Urinary bladder (tissue), 3 donors: ENCODE measurements at regions not wholly inside any gene's neighbourhood (a gene's known extent, or its start where the extent isn't known, plus 50 kb on each side); places are given as distances from the start of the nearest gene placed in this dataset.
"Not testable (repeated sequence)": the region's sequence is repeated elsewhere in the genome, so short reads cannot be mapped to it uniquely, and the experiment has no call there.

Source experiments
- DNase-seq: peaks from one replicate; pipeline ENCODE4 v3.0.0-alpha.2; 2015; ENCODE audit errors: extremely low spot score
- H3K27ac ChIP-seq: one replicate; pipeline ENCODE4 v1.5.1; 2013; ENCODE audit warnings: low read depth, mild to moderate bottlenecking, moderate library complexity
- H3K36me3 ChIP-seq: one replicate; pipeline ENCODE4 v1.6.1; 2013; ENCODE audit warnings: mild to moderate bottlenecking, moderate library complexity; ENCODE audit not compliant: insufficient read depth
- H3K4me1 ChIP-seq: one replicate; pipeline ENCODE4 v1.6.1; 2013; ENCODE audit warnings: mild to moderate bottlenecking, moderate library complexity; ENCODE audit not compliant: insufficient read depth
- H3K4me3 ChIP-seq: one replicate; pipeline ENCODE4 v1.5.1; 2013; ENCODE audit warnings: low read depth, low read length
- WGBS: extraction: QIAGEN DNeasy Blood & Tissue Kit; methylation state at CpG from one replicate; pipeline ENCODE4 v1.1.7; 2013; 5-methylcytosine and 5-hydroxymethylcytosine counted together
- donor health status: healthy with polysubstance abuse.
- donor health status: healthy.

- not testable (repeated sequence) for DNase-seq, H3K4me3 ChIP-seq, H3K36me3 ChIP-seq, H3K4me1 ChIP-seq, H3K27ac ChIP-seq
- WGBS = 76% methylated on average over 1 of the region's 1 CpG
These were observed 193.4 kb upstream of the GATA6 start for GRCh38 chr18:21975954-21976353.

DNA sequence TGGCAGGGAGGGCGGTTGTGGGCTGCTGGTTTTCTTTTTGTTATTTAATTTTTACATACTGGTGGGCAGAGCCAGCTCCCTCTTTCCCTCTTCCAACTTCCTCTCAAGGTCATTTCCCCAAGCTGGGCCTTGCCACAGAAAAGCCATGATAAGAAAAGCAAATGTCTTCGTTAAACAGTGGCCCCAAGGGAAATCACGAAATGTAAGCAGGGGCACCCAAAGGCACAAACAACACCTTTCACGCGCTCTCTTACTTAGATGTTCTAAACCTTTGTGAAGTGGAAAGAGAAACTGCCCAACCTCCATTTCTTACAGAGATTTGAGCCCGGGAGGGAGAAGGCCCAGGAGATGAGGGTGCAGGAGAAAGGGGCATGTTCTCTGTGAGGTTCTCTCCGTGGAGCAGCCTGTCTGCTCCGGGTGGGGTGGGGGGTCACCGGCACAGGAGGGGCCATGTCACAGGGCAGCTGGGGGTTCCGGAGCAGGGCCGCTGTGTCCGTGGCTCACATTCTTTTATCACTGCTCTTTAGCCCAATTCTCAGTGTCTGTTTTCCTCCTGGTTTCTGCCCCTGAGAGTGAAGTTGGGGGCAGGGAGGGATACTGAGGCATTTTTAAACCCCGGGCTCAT is 190.7 kb upstream of the GATA6 start:
- Histone ChIP-seq H3K27ac (no peak overlapping the region), H3K4me3 (no peak overlapping the region), H3K4me1 (no peaks in the 10 kb centered on the region), H3K36me3 (no peaks in the 10 kb centered on the region)
- no peak for DNase-seq
- 65% methylated on average over 13 of the region's 13 CpGs for WGBS

DNA sequence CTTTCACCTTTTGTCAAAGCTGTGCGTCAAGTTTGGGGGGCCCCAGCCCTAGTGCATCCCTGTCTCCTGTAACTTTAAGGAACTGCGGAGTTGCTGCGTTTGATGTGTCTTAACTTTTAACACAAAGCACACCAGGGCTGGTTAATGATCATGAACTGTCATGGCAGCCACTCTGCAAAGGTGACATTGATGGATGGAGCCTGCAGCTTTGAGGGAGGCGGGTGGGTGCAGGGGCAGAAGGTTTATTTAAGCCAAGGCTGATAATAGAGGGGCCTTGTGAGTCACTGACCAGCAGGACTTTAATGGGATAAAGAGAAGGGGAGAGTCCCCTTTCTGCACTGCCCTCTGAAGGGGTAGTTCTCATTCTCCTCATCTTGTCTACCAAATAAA is 190.2 kb upstream of the GATA6 start:
- no peaks in the 10 kb centered on the region for H3K4me1 ChIP-seq
- no peak overlapping the region for H3K4me3 ChIP-seq
- 88% methylated on average over 4 of the region's 4 CpGs for WGBS
- no peaks in the 10 kb centered on the region for H3K36me3 ChIP-seq
- H3K27ac ChIP-seq = no peak overlapping the region
- no peak for DNase-seq

DNA sequence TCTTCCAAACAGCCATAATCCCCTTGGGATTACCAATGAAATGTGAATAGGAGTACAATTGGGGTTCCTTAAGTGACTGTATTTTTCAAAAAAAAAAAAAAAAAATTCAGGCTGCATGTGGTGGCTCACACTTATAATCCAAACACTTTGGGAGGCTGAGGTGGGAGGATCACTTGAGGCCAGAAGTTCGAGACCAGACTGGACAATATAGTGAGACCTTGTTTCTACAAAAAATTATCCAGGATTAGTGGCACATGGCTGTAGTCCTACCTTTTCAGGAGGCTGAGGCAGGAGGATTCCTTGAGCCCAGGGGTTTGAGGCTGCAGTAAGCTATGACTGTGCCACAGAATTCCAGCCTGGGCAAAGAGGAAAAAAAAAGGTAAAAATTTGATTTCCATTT is 189.6 kb upstream of the GATA6 start:
- no peaks in the 10 kb centered on the region for H3K4me1 ChIP-seq
- DNase-seq = no peak
- H3K4me3 ChIP-seq = no peak overlapping the region
- WGBS = 93% methylated on average over 1 of the region's 1 CpG
- H3K36me3 ChIP-seq = no peaks in the 10 kb centered on the region
- no peak overlapping the region for H3K27ac ChIP-seq

- 78% methylated on average over 5 of the region's 5 CpGs for WGBS
These were observed 188.6 kb upstream of the GATA6 start for GRCh38 chr18:21980744-21981143.

GRCh38 chr18:21981489-21981888 is 187.9 kb upstream of the GATA6 start:
- H3K4me3 ChIP-seq, DNase-seq, H3K36me3 ChIP-seq, H3K27ac ChIP-seq, H3K4me1 ChIP-seq: not testable (repeated sequence)
- WGBS = 87% methylated on average over 11 of the region's 11 CpGs

More at GRCh38 chr18:21980744-21981143, 188.6 kb upstream of the GATA6 start:
- Histone ChIP-seq H3K4me1 (no peaks in the 10 kb centered on the region), H3K4me3 (no peak overlapping the region), H3K27ac (no peak overlapping the region), H3K36me3 (no peaks in the 10 kb centered on the region)
- no peak for DNase-seq

GRCh38 chr18:21991081-21991534 is 178.3 kb upstream of the GATA6 start:
- Histone ChIP-seq H3K4me1 (no peaks in the 10 kb centered on the region), H3K27ac (no peak overlapping the region), H3K36me3 (no peaks in the 10 kb centered on the region), H3K4me3 (no peak overlapping the region)
- no peak for DNase-seq
- WGBS = 57% methylated on average over 1 of the region's 1 CpG

GRCh38 chr18:21991886-21992285 is 177.5 kb upstream of the GATA6 start:
- 95% methylated on average over 6 of the region's 6 CpGs for WGBS
- Histone ChIP-seq H3K36me3 (no peaks in the 10 kb centered on the region), H3K4me1 (no peaks in the 10 kb centered on the region), H3K27ac (no peak overlapping the region), H3K4me3 (no peak overlapping the region)
- no peak for DNase-seq

- WGBS = 76% methylated on average over 3 of the region's 3 CpGs
- H3K27ac ChIP-seq = no peak overlapping the region
These were observed 173.0 kb upstream of the GATA6 start for GRCh38 chr18:21996351-21996826.

GRCh38 chr18:21997207-21998143 is 171.9 kb upstream of the GATA6 start:
- H3K4me1 ChIP-seq = no peaks in the 10 kb centered on the region
- peak; percentile 18 for DNase-seq
- 54% methylated on average over 14 of the region's 14 CpGs for WGBS
- H3K36me3 ChIP-seq = no peaks in the 10 kb centered on the region
- no peak overlapping the region for H3K4me3 ChIP-seq
- H3K27ac ChIP-seq = no peak overlapping the region

More at GRCh38 chr18:21996351-21996826, 173.0 kb upstream of the GATA6 start:
- Histone ChIP-seq H3K4me1 (no peaks in the 10 kb centered on the region), H3K36me3 (no peaks in the 10 kb centered on the region), H3K4me3 (no peak overlapping the region)
- no peak for DNase-seq

GRCh38 chr18:21998486-21998885 is 170.9 kb upstream of the GATA6 start:
- H3K4me1 ChIP-seq = no peaks in the 10 kb centered on the region
- H3K4me3 ChIP-seq = no peak overlapping the region
- 48% methylated on average over 9 of the region's 9 CpGs for WGBS
- no peak overlapping the region for H3K27ac ChIP-seq
- H3K36me3 ChIP-seq = no peaks in the 10 kb centered on the region
- no peak for DNase-seq

GRCh38 chr18:22001912-22002487 is 167.4 kb upstream of the GATA6 start:
- 94% methylated on average over 25 of the region's 25 CpGs for WGBS
- Histone ChIP-seq H3K36me3 (no peaks in the 10 kb centered on the region), H3K4me1 (no peaks in the 10 kb centered on the region), H3K27ac (no peak overlapping the region), H3K4me3 (no peak overlapping the region)
- no peak for DNase-seq

DNA sequence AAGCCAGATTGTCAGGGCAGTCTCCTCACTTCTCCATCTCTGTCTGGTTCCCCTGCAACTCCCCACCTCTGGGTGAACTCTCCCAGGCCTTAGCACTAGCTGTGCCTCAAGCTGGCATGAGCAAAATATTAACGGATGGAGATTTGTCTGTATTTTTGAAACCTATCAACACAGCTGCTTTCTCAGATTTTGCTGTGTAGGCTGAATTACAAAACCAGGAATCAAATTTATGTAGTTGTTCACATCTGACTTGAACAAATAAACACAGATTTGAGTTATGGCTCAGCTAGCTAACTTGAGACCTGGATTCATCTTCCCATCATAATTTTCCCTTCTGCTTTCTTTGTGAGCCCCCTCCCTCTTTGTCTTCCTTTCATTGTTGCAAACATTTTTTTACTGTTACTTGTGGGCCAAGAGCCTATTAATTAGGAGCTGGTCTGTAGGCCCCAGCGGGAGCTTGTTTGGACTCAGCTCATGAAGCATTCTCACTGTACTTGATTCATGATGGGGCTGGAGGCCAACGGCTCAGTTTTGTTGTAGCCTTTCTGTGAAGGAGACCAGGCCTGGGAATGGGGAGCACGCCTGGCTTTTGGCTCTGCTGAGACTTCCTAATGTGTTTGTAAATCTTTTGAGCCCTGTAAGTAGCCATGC is 164.1 kb upstream of the GATA6 start:
- H3K27ac ChIP-seq = no peak overlapping the region
- no peaks in the 10 kb centered on the region for H3K4me1 ChIP-seq
- DNase-seq = peak; percentile 40
- 20% methylated on average over 4 of the region's 4 CpGs for WGBS
- H3K36me3 ChIP-seq = no peaks in the 10 kb centered on the region
- no peak overlapping the region for H3K4me3 ChIP-seq
